ENCODE measurements at regions not wholly inside any gene's neighbourhood (a gene's known extent, or its start where the extent isn't known, plus 50 kb on each side); places are given as distances from the start of the nearest gene placed in this dataset.
"Not testable (repeated sequence)": the region's sequence is repeated elsewhere in the genome, so short reads cannot be mapped to it uniquely, and the experiment has no call there.

- TF ChIP-seq CTCF (IDR thresholded peaks at IDR 0.05; ENCODE audit: poor library complexity); EZH2phosphoT487 (IDR thresholded peaks at IDR 0.05; ENCODE audit: low read depth, severe bottlenecking, unreplicated experiment); EZH2 (IDR thresholded peaks at IDR 0.05; ENCODE audit: borderline replicate concordance): not testable (repeated sequence)
These were observed 179.1 kb downstream of the CD83 start for GRCh38 chr6:14296698-14297097.
